H9 (cell line): ENCODE measurements at regions not wholly inside any gene's neighbourhood (a gene's known extent, or its start where the extent isn't known, plus 50 kb on each side); places are given as distances from the start of the nearest gene placed in this dataset.

Source experiments
- DNase-seq: peaks from one replicate; pipeline ENCODE4 v3.0.0-alpha.2; 2017
- H2AFZ ChIP-seq: one replicate; pipeline ENCODE4 v1.6.1; 2013; ENCODE audit warnings: mild to moderate bottlenecking, low read length, control low read depth, moderate library complexity
- H2AK5ac ChIP-seq: 2 replicates; pipeline ENCODE4 v1.6.1; 2013; ENCODE audit warnings: low read length, control low read depth, mixed read lengths; ENCODE audit not compliant: insufficient read length
- H2BK120ac ChIP-seq: one replicate; pipeline ENCODE4 v1.6.1; 2013; ENCODE audit warnings: low read depth, mild to moderate bottlenecking, low read length, control low read depth, inconsistent platforms; ENCODE audit not compliant: poor library complexity, severe bottlenecking
- H2BK12ac ChIP-seq: 2 replicates; pipeline ENCODE4 v1.6.1; 2013; ENCODE audit warnings: low read length, control low read depth, mixed read lengths, low read depth; ENCODE audit not compliant: insufficient read length
- H2BK15ac ChIP-seq: 2 replicates; pipeline ENCODE4 v1.6.1; 2013; ENCODE audit warnings: low read depth, low read length, control low read depth
- H2BK20ac ChIP-seq: one replicate; pipeline ENCODE4 v1.6.1; 2013; ENCODE audit warnings: low read depth, mild to moderate bottlenecking, low read length, control low read depth, inconsistent platforms; ENCODE audit not compliant: poor library complexity, severe bottlenecking
- H2BK5ac ChIP-seq: 2 replicates; pipeline ENCODE4 v1.6.1; 2013; ENCODE audit warnings: low read length, control low read depth, mixed read lengths; ENCODE audit not compliant: insufficient read length
- H3K14ac ChIP-seq: 2 replicates; pipeline ENCODE4 v1.6.1; 2013; ENCODE audit warnings: low read length, control low read depth; ENCODE audit not compliant: insufficient read depth
- H3K18ac ChIP-seq: 2 replicates; pipeline ENCODE4 v1.6.1; 2013; ENCODE audit warnings: low read depth, mild to moderate bottlenecking, mixed read lengths, low read length, control low read depth; ENCODE audit not compliant: insufficient read length
- H3K23ac ChIP-seq: 2 replicates; pipeline ENCODE4 v1.6.1; 2013; ENCODE audit warnings: low read length, control low read depth, mixed read lengths, low read depth; ENCODE audit not compliant: insufficient read length
- H3K23me2 ChIP-seq: 2 replicates; pipeline ENCODE4 v1.6.1; 2013; ENCODE audit warnings: low read depth, mild to moderate bottlenecking, mixed read lengths, low read length, control low read depth; ENCODE audit not compliant: insufficient read length, poor library complexity, severe bottlenecking
- H3K27ac ChIP-seq: 2 replicates; pipeline ENCODE4 v1.5.1; 2013; ENCODE audit warnings: low read length, control low read depth, mixed read lengths, low read depth; ENCODE audit not compliant: insufficient read length
- H3K27me3 ChIP-seq: 2 replicates; pipeline ENCODE4 v1.6.1; 2013; ENCODE audit warnings: low read length, control low read depth, inconsistent platforms; ENCODE audit not compliant: insufficient read depth
- H3K4ac ChIP-seq: 2 replicates; pipeline ENCODE4 v1.6.1; 2013; ENCODE audit warnings: low read depth, mild to moderate bottlenecking, control low read depth, inconsistent platforms, low read length, moderate library complexity
- H3K4me1 ChIP-seq: 2 replicates; pipeline ENCODE4 v1.6.1; 2013; ENCODE audit warnings: low read length, control low read depth, inconsistent platforms; ENCODE audit not compliant: insufficient read depth
- H3K4me2 ChIP-seq: 2 replicates; pipeline ENCODE4 v1.6.1; 2013; ENCODE audit warnings: low read length, control low read depth, mixed read lengths; ENCODE audit not compliant: insufficient read length, insufficient read depth
- H3K56ac ChIP-seq: 2 replicates; pipeline ENCODE4 v1.6.1; 2013; ENCODE audit warnings: low read depth, mild to moderate bottlenecking, mixed read lengths, low read length, control low read depth; ENCODE audit not compliant: insufficient read length
- H3K79me1 ChIP-seq: 2 replicates; pipeline ENCODE4 v1.6.1; 2013; ENCODE audit warnings: low read depth, mild to moderate bottlenecking, moderate library complexity, low read length, control low read depth, inconsistent platforms; ENCODE audit not compliant: insufficient read depth, poor library complexity, severe bottlenecking
- H3K79me2 ChIP-seq: 2 replicates; pipeline ENCODE4 v1.6.1; 2013; ENCODE audit warnings: low read length, control low read depth, inconsistent platforms; ENCODE audit not compliant: insufficient read depth
- H3K9ac ChIP-seq: 2 replicates; pipeline ENCODE4 v1.6.1; 2013; ENCODE audit warnings: low read length, control low read depth, mixed read lengths; ENCODE audit not compliant: insufficient read length; ENCODE audit errors: extremely low read depth
- H3K9me3 ChIP-seq: one replicate; pipeline ENCODE4 v1.6.1; 2013; ENCODE audit warnings: low read depth, low read length, inconsistent platforms; ENCODE audit not compliant: control insufficient read depth
- H3T11ph ChIP-seq: one replicate; pipeline ENCODE4 v1.6.1; 2013; ENCODE audit warnings: mild to moderate bottlenecking, low read length, control low read depth, inconsistent platforms
- H4K20me1 ChIP-seq: one replicate; pipeline ENCODE4 v1.6.1; 2013; ENCODE audit not compliant: control insufficient read depth, insufficient read length, insufficient read depth
- H4K5ac ChIP-seq: 2 replicates; pipeline ENCODE4 v1.6.1; 2013; ENCODE audit warnings: low read depth, mild to moderate bottlenecking, mixed read lengths, low read length, control low read depth; ENCODE audit not compliant: insufficient read length
- H4K8ac ChIP-seq: replicated peaks from 2 replicates; pipeline ENCODE4 v1.6.1; 2013; ENCODE audit warnings: low read length, control low read depth, mixed read lengths, low read depth; ENCODE audit not compliant: insufficient read length
- H4K91ac ChIP-seq: 2 replicates; pipeline ENCODE4 v1.6.1; 2013; ENCODE audit warnings: low read depth, mild to moderate bottlenecking, moderate library complexity, mixed read lengths, low read length, control low read depth; ENCODE audit not compliant: insufficient read length
- H3K27ac Mint-ChIP-seq, 3 experiments: 2 replicates in 2 of 3; 3 replicates in 1 of 3; pipeline ENCODE4 v1.8.0; 2020 to 2021; ENCODE audit warnings: mixed read lengths in 3 of 3, mild to moderate bottlenecking in 1 of 3, moderate library complexity in 1 of 3
- H3K27me3 Mint-ChIP-seq: 2 replicates; pipeline ENCODE4 v1.8.0; 2021; ENCODE audit warnings: low read depth, mild to moderate bottlenecking, moderate library complexity, mixed read lengths
- H3K36me3 Mint-ChIP-seq, 3 experiments: 2 replicates in 2 of 3; 3 replicates in 1 of 3; pipeline ENCODE4 v1.8.0; 2020 to 2021; ENCODE audit warnings: low read depth in 3 of 3, mixed read lengths in 3 of 3; ENCODE audit not compliant: insufficient read depth in 1 of 3
- H3K4me1 Mint-ChIP-seq, 2 experiments: 2 replicates each; pipeline ENCODE4 v1.8.0; 2020; ENCODE audit warnings: mixed read lengths in 2 of 2
- H3K4me3 Mint-ChIP-seq, 2 experiments: 2 replicates in 1 of 2; 3 replicates in 1 of 2; pipeline ENCODE4 v1.8.0; 2020 to 2021; ENCODE audit warnings: mild to moderate bottlenecking in 2 of 2, mixed read lengths in 2 of 2, moderate library complexity in 1 of 2
- H3K9me3 Mint-ChIP-seq, 2 experiments: 2 replicates in 1 of 2; 3 replicates in 1 of 2; pipeline ENCODE4 v1.8.0; 2020; ENCODE audit warnings: mild to moderate bottlenecking in 2 of 2, mixed read lengths in 2 of 2, moderate library complexity in 1 of 2
- WGBS: extraction: QIAGEN DNeasy Blood & Tissue Kit; methylation state at CpG from one replicate; pipeline ENCODE4 v1.1.7; 2013; ENCODE audit warnings: missing lambda C conversion rate, low lambda C conversion rate, mixed read lengths; ENCODE audit not compliant: insufficient read length; ENCODE audit errors: extremely low coverage; 5-methylcytosine and 5-hydroxymethylcytosine counted together
- TF ChIP-seq, protein P1 (sequence below): fragments of 200-600 bp; sonication (generic); conservative IDR thresholded peaks from 3 replicates; pipeline ENCODE4 v1.8.0; 2021; ENCODE audit warnings: antibody characterized with exemption, mild to moderate bottlenecking

DNA sequence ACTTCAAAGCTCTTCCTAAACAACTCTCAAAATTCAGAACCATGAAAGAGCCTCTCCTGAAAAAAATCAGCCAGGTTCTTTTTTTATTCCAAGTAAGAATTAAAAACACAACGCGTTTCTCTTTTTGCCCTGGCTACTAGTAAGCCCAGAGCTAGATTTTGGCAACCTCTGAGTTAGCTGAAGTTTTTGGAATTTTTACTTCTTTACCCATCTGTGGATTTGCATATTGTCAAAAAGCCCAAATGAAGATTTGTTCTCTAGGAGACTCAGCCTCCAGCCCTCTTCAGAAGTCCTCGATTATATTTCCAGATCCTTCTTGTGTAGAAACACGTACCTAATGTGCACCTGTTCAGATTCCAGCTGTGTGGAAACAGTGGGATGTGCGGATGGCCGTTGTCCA is 517.9 kb downstream of the TBC1D22A start:
- H2AK5ac ChIP-seq, result no peak overlapping the region
- H4K20me1 ChIP-seq, result no peaks in the 10 kb centered on the region
- no peak overlapping the region for H3T11ph ChIP-seq
- H3K23ac ChIP-seq, result no peak overlapping the region
- Mint-ChIP-seq H3K4me3 (no peak overlapping the region), H3K36me3 (peaks cover 9 to 46% (median 27%) of the 10 kb centered on the region in 3 experiments; a peak in 5 of 7 replicates), H3K27me3 (peaks cover 4% of the 10 kb centered on the region), H3K4me1 (no peaks in the 10 kb centered on the region), H3K27ac (no peak overlapping the region), H3K9me3 (peaks cover 78 to 98% of the 10 kb centered on the region in 2 experiments)
- WGBS, result no CpG with 5 or more reads among the region's 6 CpGs
- H3K27me3 ChIP-seq, result no peaks in the 10 kb centered on the region; the same call in 1 of the 2 replicates
- no peak overlapping the region for H4K8ac ChIP-seq
- DNase-seq, result no peak
- no peaks in the 10 kb centered on the region for H3K23me2 ChIP-seq
- H3K9me3 ChIP-seq, result peaks cover 90% of the 10 kb centered on the region
- no peak overlapping the region for H3K14ac ChIP-seq
- no peak overlapping the region for H3K4me2 ChIP-seq
- TF ChIP-seq, protein P1, sequence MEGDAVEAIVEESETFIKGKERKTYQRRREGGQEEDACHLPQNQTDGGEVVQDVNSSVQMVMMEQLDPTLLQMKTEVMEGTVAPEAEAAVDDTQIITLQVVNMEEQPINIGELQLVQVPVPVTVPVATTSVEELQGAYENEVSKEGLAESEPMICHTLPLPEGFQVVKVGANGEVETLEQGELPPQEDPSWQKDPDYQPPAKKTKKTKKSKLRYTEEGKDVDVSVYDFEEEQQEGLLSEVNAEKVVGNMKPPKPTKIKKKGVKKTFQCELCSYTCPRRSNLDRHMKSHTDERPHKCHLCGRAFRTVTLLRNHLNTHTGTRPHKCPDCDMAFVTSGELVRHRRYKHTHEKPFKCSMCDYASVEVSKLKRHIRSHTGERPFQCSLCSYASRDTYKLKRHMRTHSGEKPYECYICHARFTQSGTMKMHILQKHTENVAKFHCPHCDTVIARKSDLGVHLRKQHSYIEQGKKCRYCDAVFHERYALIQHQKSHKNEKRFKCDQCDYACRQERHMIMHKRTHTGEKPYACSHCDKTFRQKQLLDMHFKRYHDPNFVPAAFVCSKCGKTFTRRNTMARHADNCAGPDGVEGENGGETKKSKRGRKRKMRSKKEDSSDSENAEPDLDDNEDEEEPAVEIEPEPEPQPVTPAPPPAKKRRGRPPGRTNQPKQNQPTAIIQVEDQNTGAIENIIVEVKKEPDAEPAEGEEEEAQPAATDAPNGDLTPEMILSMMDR, result no peak
- no peaks in the 10 kb centered on the region for H3K4me1 ChIP-seq
- H2BK120ac ChIP-seq, result no peak overlapping the region
- no peak overlapping the region for H2BK5ac ChIP-seq
- no peak overlapping the region for H3K4ac ChIP-seq
- H3K18ac ChIP-seq, result no peak overlapping the region
- H2BK15ac ChIP-seq, result no peak overlapping the region
- H3K56ac ChIP-seq, result no peak overlapping the region
- no peak overlapping the region for H2BK12ac ChIP-seq
- H3K9ac ChIP-seq, result no peak overlapping the region
- no peak overlapping the region for H2BK20ac ChIP-seq
- no peak overlapping the region for H4K91ac ChIP-seq
- no peak overlapping the region for H3K27ac ChIP-seq
- H2AFZ ChIP-seq, result no peak overlapping the region
- H3K79me2 ChIP-seq, result no peaks in the 10 kb centered on the region
- no peak overlapping the region for H4K5ac ChIP-seq
- no peaks in the 10 kb centered on the region for H3K79me1 ChIP-seq
